Upper lobe of left lung (tissue), 4 donors: ENCODE measurements at regions not wholly inside any gene's neighbourhood (a gene's known extent, or its start where the extent isn't known, plus 50 kb on each side); places are given as distances from the start of the nearest gene placed in this dataset.

Source experiments
- CTCF ChIP-seq, 6 experiments: fragments of 450-650 bp in 4 of 6; fragments of 200-600 bp in 2 of 6; sonication (generic) in 2 of 6; IDR thresholded peaks; one replicate each; pipeline ENCODE4 v1.5.1; 2016 to 2019; ENCODE audit warnings: antibody characterized with exemption in 6 of 6
- EP300 ChIP-seq, 4 donors: sonication (generic); formaldehyde crosslinking; IDR thresholded peaks; one replicate each; pipeline ENCODE4 v1.5.1; 2017; ENCODE audit warnings: antibody characterized with exemption in 4 of 4, control low read depth in 2 of 4
- POLR2A ChIP-seq, 4 donors: fragments of 450-650 bp; IDR thresholded peaks; one replicate each; pipeline ENCODE4 v1.5.1; 2016 to 2017; ENCODE audit warnings: antibody characterized with exemption in 4 of 4, mild to moderate bottlenecking in 2 of 4
- POLR2AphosphoS5 ChIP-seq, 2 donors: sonication (generic); formaldehyde crosslinking; IDR thresholded peaks; one replicate each; pipeline ENCODE4 v1.5.1; 2017; ENCODE audit warnings: antibody characterized with exemption in 2 of 2

GRCh38 chr19:23810496-23810895, 51.8 kb upstream of the ZNF681 start:
- TF ChIP-seq CTCF (IDR thresholded peaks at IDR 0.05) (no peak), POLR2AphosphoS5 (IDR thresholded peaks at IDR 0.05) (no peak), POLR2A (IDR thresholded peaks at IDR 0.05) (no peak), EP300 (IDR thresholded peaks at IDR 0.05) (no peak)
